ENCODE measurements at regions not wholly inside any gene's neighbourhood (a gene's known extent, or its start where the extent isn't known, plus 50 kb on each side); places are given as distances from the start of the nearest gene placed in this dataset.

DNA sequence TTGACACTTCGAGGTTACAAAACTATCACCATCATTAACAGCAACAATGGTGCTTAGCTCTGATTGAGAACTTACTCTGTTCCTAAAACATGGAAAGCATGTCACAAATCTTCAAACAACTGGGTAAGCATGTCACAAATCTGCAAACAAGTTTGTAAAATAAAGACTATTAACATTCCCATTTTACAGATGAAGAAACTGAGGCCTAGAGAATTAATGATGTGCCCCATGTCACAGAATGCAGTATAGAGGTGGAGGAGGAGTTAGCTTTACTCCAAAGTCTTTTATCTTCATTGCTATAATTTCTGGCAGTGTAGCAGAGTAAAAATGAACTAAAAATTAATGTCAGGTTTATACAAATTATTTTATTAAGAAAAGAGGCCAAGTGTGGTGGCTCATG, 73.4 kb downstream of the NR2F2 start:
- TF ChIP-seq RBM25 (IDR thresholded peaks at IDR 0.05; ENCODE audit: low read depth, low read length, severe bottlenecking) (peak; percentile 85), KDM1A (IDR thresholded peaks at IDR 0.05) (peak; percentile 54 to 71; a peak in 3 of 4 replicates), GTF2E2 (tag; IDR thresholded peaks at IDR 0.05) (no peak), ZNF24 (IDR thresholded peaks at IDR 0.05) (peak; percentile 80), ZNF174 (CRISPR knock-in tag; IDR thresholded peaks at IDR 0.05) (no peak), ELF4 (CRISPR knock-in tag; IDR thresholded peaks at IDR 0.05) (no peak), NFE2 (IDR thresholded peaks at IDR 0.05; ENCODE audit: low read depth) (no peak), RCOR1 (IDR thresholded peaks at IDR 0.05; ENCODE audit: borderline replicate concordance in 1 of 2, low read depth in 2 of 2, low read length in 2 of 2) (peak in 1 of 2 experiments; percentile 13; a peak in 1 of 4 replicates), BCOR (IDR thresholded peaks at IDR 0.05) (peak; percentile 80; the same call in 1 of the 2 replicates)
- no peak for DNase-seq (ENCODE audit: extremely low read depth in 1 of 4, low spot score in 3 of 4)
- intact Hi-C loops (cut with micrococcal nuclease) (no loop called here), in situ Hi-C loops (cut with MboI) (no loop called here)
- WGBS (ENCODE audit: insufficient coverage, low coverage, missing lambda C conversion rate) = 38% methylated on average over 1 of the region's 1 CpG
- Histone ChIP-seq H3K4me2 (ENCODE audit: insufficient read depth, low read length) (no peak overlapping the region), H3K27me3 (ENCODE audit: control insufficient read depth in 2 of 2, insufficient read depth in 2 of 2, low read length in 2 of 2) (peaks cover 7 to 8% of the 10 kb centered on the region in 2 experiments; a peak in 3 of 5 replicates), H3K9ac (ENCODE audit: insufficient read depth in 1 of 2, low read depth in 2 of 2, low read length in 2 of 2) (no peak overlapping the region), H3K79me2 (ENCODE audit: control insufficient read depth, insufficient read depth, low read length) (no peaks in the 10 kb centered on the region), H3K27ac (ENCODE audit: extremely low read depth, low read depth, low read length) (no peak overlapping the region), H3K36me3 (ENCODE audit: control insufficient read depth, insufficient read depth, low read length) (no peaks in the 10 kb centered on the region), H3K9me1 (ENCODE audit: control insufficient read depth, insufficient read depth, low read length) (no peaks in the 10 kb centered on the region), H4K20me1 (replicated peaks; ENCODE audit: control insufficient read depth, insufficient read depth, low read length) (no peaks in the 10 kb centered on the region), H3K4me3 (no peak overlapping the region), H3K9me3 (replicated peaks; ENCODE audit: control insufficient read depth, insufficient read depth, low read depth, low read length) (no peaks in the 10 kb centered on the region), H3K4me1 (replicated peaks in 1 of 2; ENCODE audit: control insufficient read depth in 2 of 2, insufficient read depth in 2 of 2, low read length in 2 of 2) (peaks cover 3 to 4% of the 10 kb centered on the region in 2 experiments; a peak in 3 of 5 replicates), H2AFZ (ENCODE audit: low read depth, low read length) (no peak overlapping the region)
- FAIRE-seq = peak; percentile 26
- ChIA-PET POLR2A (no interaction called here), CTCF (ENCODE audit: low intra/inter-chr PET ratio) (no interaction called here)
- BruUV-seq (replicated peaks) = no TSS peak
- no peak for ATAC-seq

DNA sequence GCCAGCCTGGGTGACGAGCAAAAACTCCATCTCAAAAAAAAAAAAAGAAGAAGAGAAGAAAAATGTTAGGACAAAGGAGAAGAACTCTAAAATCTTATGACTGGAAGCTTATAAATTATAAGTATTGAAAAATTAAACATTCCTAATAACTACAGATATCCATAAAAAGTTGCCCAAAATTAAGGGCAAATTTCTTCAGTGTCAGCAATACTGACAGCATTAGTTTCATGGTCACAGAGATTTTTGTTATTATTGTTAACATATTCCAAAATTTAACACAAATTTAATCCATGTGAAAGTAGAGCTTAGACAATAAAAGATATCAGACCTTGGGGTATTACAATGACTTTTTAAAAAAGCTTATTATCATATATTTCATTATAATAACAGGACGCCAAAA, 74.1 kb downstream of the NR2F2 start:
- no peak overlapping the region for H3K4me3 ChIP-seq
- in situ Hi-C loops (cut with MboI) (no loop called here), intact Hi-C loops (cut with micrococcal nuclease) (no loop called here)
- DNase-seq (ENCODE audit: extremely low read depth in 1 of 4, low spot score in 3 of 4) (no peak), FAIRE-seq (no peak), ATAC-seq (no peak)
- H3K9ac ChIP-seq (ENCODE audit: insufficient read depth in 1 of 2, low read depth in 2 of 2, low read length in 2 of 2) = no peak overlapping the region
- peaks cover 12 to 13% of the 10 kb centered on the region in 2 experiments; a peak in 3 of 5 replicates for H3K27me3 ChIP-seq (ENCODE audit: control insufficient read depth in 2 of 2, insufficient read depth in 2 of 2, low read length in 2 of 2)
- no peak overlapping the region for H2AFZ ChIP-seq (ENCODE audit: low read depth, low read length)
- no peaks in the 10 kb centered on the region for H3K36me3 ChIP-seq (ENCODE audit: control insufficient read depth, insufficient read depth, low read length)
- BruUV-seq (replicated peaks) = no TSS peak
- no peaks in the 10 kb centered on the region for H3K9me3 ChIP-seq (replicated peaks; ENCODE audit: control insufficient read depth, insufficient read depth, low read depth, low read length)
- ChIA-PET CTCF (ENCODE audit: low intra/inter-chr PET ratio) (no interaction called here), POLR2A (no interaction called here)
- H3K9me1 ChIP-seq (ENCODE audit: control insufficient read depth, insufficient read depth, low read length) = no peaks in the 10 kb centered on the region
- 17% methylated on average over 1 of the region's 2 CpGs for WGBS (ENCODE audit: insufficient coverage, low coverage, missing lambda C conversion rate)
- no peak overlapping the region for H3K27ac ChIP-seq (ENCODE audit: extremely low read depth, low read depth, low read length)
- H3K4me1 ChIP-seq (replicated peaks in 1 of 2; ENCODE audit: control insufficient read depth in 2 of 2, insufficient read depth in 2 of 2, low read length in 2 of 2) = peaks cover 10 to 11% of the 10 kb centered on the region in 2 experiments; a peak in 3 of 5 replicates
- no peaks in the 10 kb centered on the region for H4K20me1 ChIP-seq (replicated peaks; ENCODE audit: control insufficient read depth, insufficient read depth, low read length)
- no peaks in the 10 kb centered on the region for H3K79me2 ChIP-seq (ENCODE audit: control insufficient read depth, insufficient read depth, low read length)
- no peak overlapping the region for H3K4me2 ChIP-seq (ENCODE audit: insufficient read depth, low read length)
- TF ChIP-seq, protein P1, sequence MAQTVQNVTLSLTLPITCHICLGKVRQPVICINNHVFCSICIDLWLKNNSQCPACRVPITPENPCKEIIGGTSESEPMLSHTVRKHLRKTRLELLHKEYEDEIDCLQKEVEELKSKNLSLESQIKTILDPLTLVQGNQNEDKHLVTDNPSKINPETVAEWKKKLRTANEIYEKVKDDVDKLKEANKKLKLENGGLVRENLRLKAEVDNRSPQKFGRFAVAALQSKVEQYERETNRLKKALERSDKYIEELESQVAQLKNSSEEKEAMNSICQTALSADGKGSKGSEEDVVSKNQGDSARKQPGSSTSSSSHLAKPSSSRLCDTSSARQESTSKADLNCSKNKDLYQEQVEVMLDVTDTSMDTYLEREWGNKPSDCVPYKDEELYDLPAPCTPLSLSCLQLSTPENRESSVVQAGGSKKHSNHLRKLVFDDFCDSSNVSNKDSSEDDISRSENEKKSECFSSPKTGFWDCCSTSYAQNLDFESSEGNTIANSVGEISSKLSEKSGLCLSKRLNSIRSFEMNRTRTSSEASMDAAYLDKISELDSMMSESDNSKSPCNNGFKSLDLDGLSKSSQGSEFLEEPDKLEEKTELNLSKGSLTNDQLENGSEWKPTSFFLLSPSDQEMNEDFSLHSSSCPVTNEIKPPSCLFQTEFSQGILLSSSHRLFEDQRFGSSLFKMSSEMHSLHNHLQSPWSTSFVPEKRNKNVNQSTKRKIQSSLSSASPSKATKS (CRISPR knock-in tag; IDR thresholded peaks at IDR 0.05) = no peak
- TF ChIP-seq SIRT6 (IDR thresholded peaks at IDR 0.05; ENCODE audit: low read depth, low read length) (no peak), KDM5B (IDR thresholded peaks at IDR 0.05; ENCODE audit: insufficient replicate concordance, low read depth, low read length) (no peak), PYGO2 (tag; IDR thresholded peaks at IDR 0.05) (no peak)
- TF ChIP-seq, protein P2, sequence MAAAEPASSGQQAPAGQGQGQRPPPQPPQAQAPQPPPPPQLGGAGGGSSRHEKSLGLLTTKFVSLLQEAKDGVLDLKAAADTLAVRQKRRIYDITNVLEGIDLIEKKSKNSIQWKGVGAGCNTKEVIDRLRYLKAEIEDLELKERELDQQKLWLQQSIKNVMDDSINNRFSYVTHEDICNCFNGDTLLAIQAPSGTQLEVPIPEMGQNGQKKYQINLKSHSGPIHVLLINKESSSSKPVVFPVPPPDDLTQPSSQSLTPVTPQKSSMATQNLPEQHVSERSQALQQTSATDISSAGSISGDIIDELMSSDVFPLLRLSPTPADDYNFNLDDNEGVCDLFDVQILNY (CRISPR knock-in tag; IDR thresholded peaks at IDR 0.05) = no peak

All from K562 (cell line).